K562 (cell line): ENCODE measurements at regions not wholly inside any gene's neighbourhood (a gene's known extent, or its start where the extent isn't known, plus 50 kb on each side); places are given as distances from the start of the nearest gene placed in this dataset.

Experiments
- ATAC-seq: fragments of 200-7000 bp; cut with Tn5 transposase; 3 replicates; pipeline ENCODE4 v1.9.1; 2020; ENCODE audit warnings: moderate library complexity
- BruUV-seq: library from RNA; stranded (reverse); fragments of 400-500 nt; replicated peaks from 2 replicates; lab custom pipeline; 2021; lab: Mats Ljungman, UMichigan
- CTCF ChIA-PET: fragments of 300-600 bp; formaldehyde crosslinking; extraction: SDS; loops from one replicate; lab custom pipeline; 2021; ENCODE audit warnings: low intra/inter-chr PET ratio; lab: Yijun Ruan, JAX
- POLR2A ChIA-PET: fragments of 300-600, 350-650 bp; sonication (Branson Sonifier 250); formaldehyde crosslinking; extraction: SDS; loops from one replicate; lab custom pipeline; 2021; ENCODE audit warnings: antibody characterized with exemption, inconsistent platforms; lab: Yijun Ruan, JAX
- DNase-seq, 4 experiments: peaks; one replicate each; pipeline versions ENCODE4 v3.0.0 to v3.0.0-alpha.2; 2011 to 2018; ENCODE audit warnings: low spot score in 3 of 4, mixed read lengths in 3 of 4; ENCODE audit errors: extremely low read depth in 1 of 4
- FAIRE-seq: peaks from 2 replicates; lab custom pipeline; 2011; peaks lifted over from hg19 to GRCh38; lab: Jason Lieb, UNC
- H2AFZ ChIP-seq: 2 replicates; pipeline ENCODE4 v1.6.0; 2011; ENCODE audit warnings: low read depth, low read length, control low read depth, inconsistent platforms
- H3K27ac ChIP-seq: fragments of 200-600 bp; 3 replicates; pipeline ENCODE4 v1.8.0; 2011; ENCODE audit warnings: low read depth, mild to moderate bottlenecking, control low read depth, inconsistent platforms, low read length, moderate library complexity, mixed read lengths; ENCODE audit errors: extremely low read depth
- H3K27me3 ChIP-seq, 2 experiments: fragments of 300-600 bp in 1 of 2; 2 replicates in 1 of 2; 3 replicates in 1 of 2; pipeline versions ENCODE4 v1.6.0 to v1.8.0; 2011; ENCODE audit warnings: inconsistent platforms in 2 of 2, low read length in 2 of 2, mild to moderate bottlenecking in 1 of 2, mixed read lengths in 1 of 2, moderate library complexity in 1 of 2; ENCODE audit not compliant: control insufficient read depth in 2 of 2, insufficient read depth in 2 of 2
- H3K36me3 ChIP-seq: fragments of 300-600 bp; 3 replicates; pipeline ENCODE4 v1.8.0; 2011; ENCODE audit warnings: mild to moderate bottlenecking, low read length, inconsistent platforms; ENCODE audit not compliant: control insufficient read depth, insufficient read depth
- H3K4me1 ChIP-seq, 2 experiments: fragments of 200-600 bp in 1 of 2; replicated peaks in 1 of 2; 2 replicates in 1 of 2; 3 replicates in 1 of 2; pipeline versions ENCODE4 v1.5.1 to v1.8.0; 2011; ENCODE audit warnings: inconsistent platforms in 2 of 2, low read length in 2 of 2, mild to moderate bottlenecking in 1 of 2, mixed read lengths in 1 of 2, moderate library complexity in 1 of 2; ENCODE audit not compliant: control insufficient read depth in 2 of 2, insufficient read depth in 2 of 2
- H3K4me2 ChIP-seq: 2 replicates; pipeline ENCODE4 v1.6.1; 2011; ENCODE audit warnings: low read length, control low read depth, inconsistent platforms, mixed read lengths; ENCODE audit not compliant: insufficient read depth
- H3K4me3 ChIP-seq: fragments of 200-600 bp; sonication (generic), shearing (Covaris generic); 2 replicates; pipeline ENCODE4 v1.5.1; 2016; ENCODE audit warnings: control low read depth, inconsistent platforms
- H3K79me2 ChIP-seq: fragments of 200-600 bp; 3 replicates; pipeline ENCODE4 v1.8.0; 2011; ENCODE audit warnings: low read length, inconsistent platforms; ENCODE audit not compliant: control insufficient read depth, insufficient read depth
- H3K9ac ChIP-seq, 2 experiments: 2 replicates each; pipeline versions ENCODE4 v1.6.0 to v1.6.1; 2011; ENCODE audit warnings: low read depth in 2 of 2, low read length in 2 of 2, control low read depth in 1 of 2, inconsistent platforms in 1 of 2, mild to moderate bottlenecking in 1 of 2, mixed read lengths in 1 of 2; ENCODE audit not compliant: insufficient read depth in 1 of 2
- H3K9me1 ChIP-seq: one replicate; pipeline ENCODE4 v1.6.0; 2011; ENCODE audit warnings: inconsistent platforms, mild to moderate bottlenecking, low read length, moderate library complexity; ENCODE audit not compliant: control insufficient read depth, insufficient read depth
- H3K9me3 ChIP-seq: replicated peaks from 2 replicates; pipeline ENCODE4 v1.5.1; 2011; ENCODE audit warnings: low read depth, low read length, inconsistent platforms; ENCODE audit not compliant: control insufficient read depth, insufficient read depth
- H4K20me1 ChIP-seq: replicated peaks from 2 replicates; pipeline ENCODE4 v1.6.1; 2011; ENCODE audit warnings: low read length, inconsistent platforms, mixed read lengths; ENCODE audit not compliant: control insufficient read depth, insufficient read depth
- ELF2 ChIP-seq: fragments of 250-450 bp; sonication (Bioruptor Pico); IDR thresholded peaks from 2 replicates; pipeline ENCODE4 v1.5.0; 2021; ENCODE audit warnings: mild to moderate bottlenecking
- MEIS2 ChIP-seq: fragments of 450-650 bp; IDR thresholded peaks from 2 replicates; pipeline ENCODE4 v1.6.1; 2014; ENCODE audit warnings: mild to moderate bottlenecking; ENCODE audit not compliant: partially characterized antibody
- OTX1 ChIP-seq: fragments of 450-650 bp; formaldehyde crosslinking; IDR thresholded peaks from 2 replicates; pipeline ENCODE4 v1.4.0; 2022; ENCODE audit warnings: mild to moderate bottlenecking
- SIRT6 ChIP-seq: IDR thresholded peaks from one replicate; pipeline ENCODE4 v1.6.1; 2012; ENCODE audit warnings: low read depth, mild to moderate bottlenecking, control low read depth, inconsistent platforms, low read length, moderate library complexity
- TEAD1 ChIP-seq, 2 experiments: fragments of 450-650 bp in 1 of 2; sonication (generic) in 1 of 2; formaldehyde crosslinking; IDR thresholded peaks; 2 replicates each; pipeline versions ENCODE4 v1.4.0 to v1.8.0; 2020 to 2022; ENCODE audit warnings: mild to moderate bottlenecking in 2 of 2, missing genetic modification reagents in 1 of 2
- ZNF121 ChIP-seq: sonication (generic); formaldehyde crosslinking; conservative IDR thresholded peaks from 2 replicates; pipeline ENCODE4 v1.8.0; 2022; ENCODE audit warnings: missing genetic modification reagents
- ZNF586 ChIP-seq: fragments of 450-650 bp; formaldehyde crosslinking; conservative IDR thresholded peaks from 2 replicates; pipeline ENCODE4 v1.4.0; 2020; ENCODE audit warnings: mild to moderate bottlenecking, moderate library complexity
- ZNF830 ChIP-seq: fragments of 250-450 bp; sonication (Bioruptor Pico); IDR thresholded peaks from 2 replicates; pipeline ENCODE4 v1.5.0; 2021; ENCODE audit warnings: mild to moderate bottlenecking
- ZZZ3 ChIP-seq: fragments of 450-650 bp; IDR thresholded peaks from 2 replicates; pipeline ENCODE4 v1.6.1; 2016; ENCODE audit warnings: antibody characterized with exemption, mild to moderate bottlenecking, moderate library complexity
- WGBS: fragments of 100-300 bp; shearing (Covaris generic); methylation state at CpG from one replicate; pipeline ENCODE4 v1.1.6; 2016; ENCODE audit warnings: low coverage, mixed read lengths; ENCODE audit not compliant: insufficient coverage; ENCODE audit errors: missing lambda C conversion rate; 5-methylcytosine and 5-hydroxymethylcytosine counted together
- in situ Hi-C: fragments of 300-500 bp; cut with MboI; formaldehyde crosslinking; loops from 4 replicates; pipeline ENCODE4 v1.15.0; 2018; ENCODE audit warnings: inconsistent platforms, mixed read lengths
- intact Hi-C: fragments of 100-400 bp; cut with micrococcal nuclease; formaldehyde crosslinking; loops from 2 replicates; pipeline ENCODE4 v1.14.2; 2022
- TF ChIP-seq, protein P1 (sequence below): fragments of 450-650 bp; IDR thresholded peaks from one replicate; pipeline ENCODE4 v1.6.1; 2018; ENCODE audit warnings: mild to moderate bottlenecking, moderate library complexity; ENCODE audit not compliant: partially characterized antibody

DNA sequence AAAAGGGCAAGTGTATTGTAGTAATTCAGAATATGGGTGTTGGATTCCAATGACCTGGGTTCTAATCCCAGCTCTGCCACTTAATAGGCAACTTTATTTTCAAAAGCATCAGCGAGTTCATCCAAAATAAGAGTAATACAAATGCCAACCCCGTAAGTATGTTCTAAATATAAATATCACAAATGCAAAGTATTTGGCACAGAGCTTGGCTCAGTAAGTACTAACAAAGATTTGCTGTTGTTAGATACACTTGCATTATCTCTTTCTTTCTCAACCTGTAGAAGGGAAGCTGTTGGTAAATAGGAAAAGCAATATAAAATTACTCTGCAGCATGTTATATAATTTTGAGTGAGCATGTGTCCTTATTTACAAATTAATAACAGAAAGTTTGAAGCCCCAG is 1302.6 kb upstream of the FAM98A start:
- WGBS: 0% methylated on average over 2 of the region's 2 CpGs
- H3K9ac ChIP-seq: no peak overlapping the region
- intact Hi-C loops (no loop called here), in situ Hi-C loops (no loop called here)
- H3K4me3 ChIP-seq: no peak overlapping the region
- ATAC-seq (no peak), FAIRE-seq (no peak), DNase-seq (no peak)
- H3K9me3 ChIP-seq: no peaks in the 10 kb centered on the region
- TF ChIP-seq ZZZ3: no peak
- no peak overlapping the region for H3K4me2 ChIP-seq
- no peaks in the 10 kb centered on the region for H3K4me1 ChIP-seq
- H3K27ac ChIP-seq: no peak overlapping the region
- no peaks in the 10 kb centered on the region for H3K9me1 ChIP-seq
- no peaks in the 10 kb centered on the region for H3K36me3 ChIP-seq
- no peaks in the 10 kb centered on the region for H4K20me1 ChIP-seq
- no TSS peak for BruUV-seq
- H3K27me3 ChIP-seq: no peaks in the 10 kb centered on the region
- H3K79me2 ChIP-seq: no peaks in the 10 kb centered on the region
- ChIA-PET CTCF (no interaction called here), POLR2A (no interaction called here)
- no peak overlapping the region for H2AFZ ChIP-seq

DNA sequence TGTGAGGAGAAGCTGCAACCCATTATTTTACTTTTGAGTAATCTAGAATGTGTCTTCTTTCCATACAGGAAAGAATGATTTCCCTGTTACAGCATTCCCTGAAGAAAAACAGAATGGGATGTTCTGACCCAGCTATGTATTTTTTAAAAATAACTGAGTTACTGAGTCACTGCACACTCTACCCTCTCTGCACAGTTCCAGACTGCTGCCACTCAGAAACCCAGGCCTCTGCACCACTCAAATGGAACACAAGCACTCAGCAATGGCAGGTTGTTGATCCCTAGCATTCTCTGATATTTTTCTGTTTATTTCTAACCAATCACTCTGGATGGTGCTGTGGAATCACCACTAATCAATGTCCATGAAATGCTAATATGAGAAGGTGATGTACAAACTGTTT is 1300.0 kb upstream of the FAM98A start:
- H2AFZ ChIP-seq: no peak overlapping the region
- no peak for ATAC-seq
- no peaks in the 10 kb centered on the region for H4K20me1 ChIP-seq
- FAIRE-seq: no peak
- CTCF ChIA-PET: no interaction called here
- DNase-seq: no peak
- no peaks in the 10 kb centered on the region for H3K27me3 ChIP-seq
- intact Hi-C loops: no loop called here
- no peak overlapping the region for H3K27ac ChIP-seq
- no peaks in the 10 kb centered on the region for H3K9me1 ChIP-seq
- no peak overlapping the region for H3K4me2 ChIP-seq
- BruUV-seq: no TSS peak
- no peaks in the 10 kb centered on the region for H3K9me3 ChIP-seq
- no peak overlapping the region for H3K9ac ChIP-seq
- POLR2A ChIA-PET: no interaction called here
- no peaks in the 10 kb centered on the region for H3K36me3 ChIP-seq
- no peaks in the 10 kb centered on the region for H3K4me1 ChIP-seq
- no peaks in the 10 kb centered on the region for H3K79me2 ChIP-seq
- H3K4me3 ChIP-seq: no peak overlapping the region
- TF ChIP-seq SIRT6 (no peak), MEIS2 (no peak), OTX1 (no peak), ZNF586 (CRISPR knock-in tag) (no peak), ZNF830 (no peak), ELF2 (CRISPR knock-in tag) (no peak), TEAD1 (CRISPR knock-in tag; IDR thresholded peaks at IDR 0.05) (no peak), ZNF121 (CRISPR knock-in tag) (no peak)
- TF ChIP-seq, protein P1, sequence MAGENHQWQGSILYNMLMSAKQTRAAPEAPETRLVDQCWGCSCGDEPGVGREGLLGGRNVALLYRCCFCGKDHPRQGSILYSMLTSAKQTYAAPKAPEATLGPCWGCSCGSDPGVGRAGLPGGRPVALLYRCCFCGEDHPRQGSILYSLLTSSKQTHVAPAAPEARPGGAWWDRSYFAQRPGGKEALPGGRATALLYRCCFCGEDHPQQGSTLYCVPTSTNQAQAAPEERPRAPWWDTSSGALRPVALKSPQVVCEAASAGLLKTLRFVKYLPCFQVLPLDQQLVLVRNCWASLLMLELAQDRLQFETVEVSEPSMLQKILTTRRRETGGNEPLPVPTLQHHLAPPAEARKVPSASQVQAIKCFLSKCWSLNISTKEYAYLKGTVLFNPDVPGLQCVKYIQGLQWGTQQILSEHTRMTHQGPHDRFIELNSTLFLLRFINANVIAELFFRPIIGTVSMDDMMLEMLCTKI: no peak
- TF ChIP-seq, all 486 proteins: peak for 0
- in situ Hi-C loops: no loop called here
